ENCODE measurements at regions not wholly inside any gene's neighbourhood (a gene's known extent, or its start where the extent isn't known, plus 50 kb on each side); places are given as distances from the start of the nearest gene placed in this dataset.
"Not testable (repeated sequence)": the region's sequence is repeated elsewhere in the genome, so short reads cannot be mapped to it uniquely, and the experiment has no call there.

DNA sequence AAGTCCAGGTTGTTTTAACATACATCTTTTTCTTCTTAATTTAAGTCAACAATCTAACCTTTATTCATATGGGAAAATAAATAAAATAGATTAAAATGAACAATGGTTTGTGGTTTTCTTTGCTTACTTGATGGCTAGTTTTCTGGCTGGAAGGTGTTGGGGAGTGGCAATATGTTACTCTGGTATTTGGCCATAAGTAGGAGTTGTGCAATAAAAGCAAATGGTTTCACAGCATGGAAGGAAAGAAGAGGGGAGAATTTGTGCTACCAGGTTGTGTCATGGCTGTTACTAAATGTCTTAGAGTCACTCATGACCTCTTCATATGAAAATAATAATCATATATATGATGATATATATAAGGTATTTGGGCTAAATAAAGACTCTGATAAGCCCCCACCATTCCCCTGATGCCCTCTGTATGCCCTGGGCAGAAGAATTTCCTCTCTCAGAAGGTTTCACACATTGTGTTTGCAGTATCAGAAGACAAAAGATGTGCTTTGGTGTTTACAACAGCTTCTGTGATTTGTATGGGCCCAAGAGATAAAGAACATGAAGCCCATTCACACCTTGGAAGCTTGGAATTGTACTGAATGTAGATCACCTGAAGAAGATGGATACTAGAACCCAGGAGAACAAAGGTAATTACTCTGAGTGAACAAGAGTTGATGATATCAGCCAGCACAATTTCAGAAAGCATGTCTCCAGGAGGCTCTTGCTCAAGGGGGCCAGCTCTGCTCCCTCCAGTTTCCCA is 160.9 kb downstream of the ALG10B start:
- DNase-seq (ENCODE audit: low read depth in 2 of 3, low spot score in 2 of 3) = no peak

DNA sequence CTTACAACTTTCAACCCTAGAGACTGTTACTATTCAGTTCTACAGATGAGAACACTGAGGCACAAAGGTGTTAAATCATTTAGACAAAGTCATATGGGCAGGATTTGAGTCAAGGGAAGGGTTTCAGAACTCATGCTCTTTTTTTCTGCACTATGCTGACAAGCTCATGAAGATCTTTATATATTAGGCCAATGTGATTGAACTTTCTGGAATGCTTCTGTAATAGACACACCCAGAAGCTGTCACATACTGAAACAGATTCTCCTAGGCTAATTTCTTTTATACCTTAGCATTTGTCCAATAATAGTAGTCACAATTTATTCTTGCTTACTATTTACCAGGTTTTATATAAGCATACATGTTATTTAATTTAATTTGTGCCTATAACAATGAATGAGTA is 164.0 kb downstream of the ALG10B start:
- no peak for DNase-seq (ENCODE audit: low read depth in 2 of 3, low spot score in 2 of 3)

GRCh38 chr12:38484821-38485449 is 168.4 kb downstream of the ALG10B start:
- DNase-seq (ENCODE audit: low read depth in 2 of 3, low spot score in 2 of 3) = no peak

- no peak for DNase-seq (ENCODE audit: low read depth in 2 of 3, low spot score in 2 of 3)
These were observed 172.3 kb downstream of the ALG10B start for GRCh38 chr12:38488866-38489265.

GRCh38 chr12:38490073-38490472 is 173.5 kb downstream of the ALG10B start:
- DNase-seq (ENCODE audit: low read depth in 2 of 3, low spot score in 2 of 3) = no peak

GRCh38 chr12:38490941-38491340 is 174.4 kb downstream of the ALG10B start:
- no peak for DNase-seq (ENCODE audit: low read depth in 2 of 3, low spot score in 2 of 3)

DNA sequence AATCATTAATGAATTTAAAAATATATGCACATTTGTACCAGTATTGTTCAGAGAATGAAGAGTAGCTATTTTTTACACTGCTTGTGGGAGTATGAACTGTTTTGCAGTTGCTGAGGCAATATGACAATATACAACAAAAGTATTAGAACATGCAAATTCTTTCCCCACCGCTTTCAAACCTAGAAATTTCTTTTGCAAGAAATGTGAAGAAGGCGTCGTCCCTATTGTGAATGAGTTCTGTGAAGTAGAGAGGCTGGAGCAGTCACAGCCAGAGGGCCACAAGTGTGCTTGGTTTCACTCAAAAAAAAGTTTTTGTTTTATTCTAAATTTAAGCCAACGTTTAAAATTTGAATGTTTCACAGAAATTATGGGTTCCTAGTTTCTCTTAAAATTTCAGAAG is 184.9 kb downstream of the ALG10B start:
- DNase-seq (ENCODE audit: low read depth in 2 of 3, low spot score in 2 of 3) = no peak

GRCh38 chr12:38501991-38502390 is 185.4 kb downstream of the ALG10B start:
- no peak for DNase-seq (ENCODE audit: low read depth in 2 of 3, low spot score in 2 of 3)

GRCh38 chr12:38502415-38502814 is 185.8 kb downstream of the ALG10B start:
- no peak for DNase-seq (ENCODE audit: low read depth in 2 of 3, low spot score in 2 of 3)

- no peak for DNase-seq (ENCODE audit: low read depth in 2 of 3, low spot score in 2 of 3)
These were observed 191.3 kb downstream of the ALG10B start for GRCh38 chr12:38507839-38508238.

DNA sequence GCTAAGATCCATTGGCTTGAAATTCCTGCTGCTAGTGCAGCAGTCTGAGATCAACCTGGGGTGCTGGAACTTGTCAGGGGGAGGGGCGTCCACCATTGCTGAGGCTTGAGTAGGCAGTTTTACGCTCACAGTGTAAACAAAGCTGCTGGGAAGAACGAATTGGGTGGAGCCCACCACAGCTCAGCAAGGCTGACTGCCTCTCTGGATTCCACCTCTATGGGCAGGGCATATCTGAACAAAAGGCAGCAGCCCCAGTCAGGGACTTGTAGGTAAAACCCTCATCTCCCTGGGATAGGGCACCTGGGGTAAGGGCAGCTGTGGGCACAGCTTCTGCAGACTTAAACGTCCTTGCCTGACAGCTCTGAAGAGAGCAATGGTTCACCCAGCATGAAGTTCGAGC is 191.7 kb downstream of the ALG10B start:
- DNase-seq (ENCODE audit: low read depth in 2 of 3, low spot score in 2 of 3) = no peak

GRCh38 chr12:38515912-38516311 is 199.3 kb downstream of the ALG10B start:
- no peak for DNase-seq (ENCODE audit: low read depth in 2 of 3, low spot score in 2 of 3)

- DNase-seq (ENCODE audit: low read depth in 2 of 3, low spot score in 2 of 3) = no peak
These were observed 199.8 kb downstream of the ALG10B start for GRCh38 chr12:38516418-38516817.

GRCh38 chr12:38523920-38524319 is 207.3 kb downstream of the ALG10B start:
- DNase-seq (ENCODE audit: low read depth in 2 of 3, low spot score in 2 of 3) = no peak

- no peak for DNase-seq (ENCODE audit: low read depth in 2 of 3, low spot score in 2 of 3)
These were observed 211.1 kb downstream of the ALG10B start for GRCh38 chr12:38527631-38528030.

GRCh38 chr12:38528527-38528926 is 212.0 kb downstream of the ALG10B start:
- DNase-seq (ENCODE audit: low read depth in 2 of 3, low spot score in 2 of 3) = no peak

DNA sequence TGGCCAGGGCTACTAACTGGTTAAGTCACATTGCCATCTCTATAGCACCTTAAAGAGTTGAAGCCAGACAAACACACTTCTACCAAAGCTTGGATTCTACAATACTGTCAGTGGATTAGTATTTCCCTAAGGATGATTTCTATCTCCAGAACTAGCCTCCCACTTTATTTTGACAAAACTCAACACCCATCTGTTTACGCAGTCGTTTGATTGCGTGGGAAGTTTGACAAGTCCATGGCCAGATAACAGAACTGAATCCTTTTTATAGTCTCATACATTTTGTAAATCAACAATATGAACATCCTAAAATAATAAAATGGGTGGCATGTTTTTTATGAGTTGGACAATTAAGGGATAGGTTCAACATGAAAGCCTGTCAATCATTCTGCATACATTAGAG is 212.7 kb downstream of the ALG10B start:
- DNase-seq (ENCODE audit: low read depth in 2 of 3, low spot score in 2 of 3) = not testable (repeated sequence)

GRCh38 chr12:38538319-38538718 is 221.7 kb downstream of the ALG10B start:
- no peak for DNase-seq (ENCODE audit: low read depth in 2 of 3, low spot score in 2 of 3)

DNA sequence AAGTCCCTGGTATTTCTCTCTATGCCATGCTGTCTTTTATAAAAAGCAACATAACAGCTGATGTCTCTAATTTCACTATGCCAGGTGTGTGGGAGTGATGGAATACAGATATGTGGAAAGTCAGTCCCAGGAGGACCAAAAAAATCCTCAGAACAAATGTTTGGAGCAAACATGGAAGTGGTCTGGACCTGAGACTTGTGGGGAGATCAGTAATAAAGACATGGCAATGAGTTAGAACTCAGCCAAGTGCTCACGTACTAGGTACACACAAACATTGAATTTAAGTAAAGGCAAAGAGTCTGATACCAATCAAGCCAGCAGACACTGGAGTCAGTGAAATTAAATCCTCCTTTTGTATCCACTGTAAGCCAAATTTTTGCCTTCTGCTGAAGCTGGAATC is 223.6 kb downstream of the ALG10B start:
- no peak for DNase-seq (ENCODE audit: low read depth in 2 of 3, low spot score in 2 of 3)

GRCh38 chr12:38541849-38542248 is 225.3 kb downstream of the ALG10B start:
- no peak for DNase-seq (ENCODE audit: low read depth in 2 of 3, low spot score in 2 of 3)

GRCh38 chr12:38543151-38543550 is 226.6 kb downstream of the ALG10B start:
- DNase-seq (ENCODE audit: low read depth in 2 of 3, low spot score in 2 of 3) = no peak

- no peak for DNase-seq (ENCODE audit: low read depth in 2 of 3, low spot score in 2 of 3)
These were observed 227.9 kb downstream of the ALG10B start for GRCh38 chr12:38544330-38545066.

All from hematopoietic multipotent progenitor cell (in vitro differentiated cells).